ENCODE measurements at regions not wholly inside any gene's neighbourhood (a gene's known extent, or its start where the extent isn't known, plus 50 kb on each side); places are given as distances from the start of the nearest gene placed in this dataset.
A peak's percentile ranks its signal among the peaks of the same experiment; 100 is the strongest.

GRCh38 chr11:79739591-79739990, 298.8 kb upstream of the TENM4 start:
- Histone ChIP-seq H3K9me3 (replicated peaks in 1 of 3) (no peaks in the 10 kb centered on the region), H3K4me3 (no peak overlapping the region), H3K27me3 (no peaks in the 10 kb centered on the region), H3K4me1 (replicated peaks in 1 of 2) (no peaks in the 10 kb centered on the region), H3K27ac (no peak overlapping the region), H3K36me3 (replicated peaks in 1 of 2) (no peaks in the 10 kb centered on the region)
- no peak for DNase-seq
- TF ChIP-seq POLR2A (IDR thresholded peaks at IDR 0.05) = no peak
- no peak for TF ChIP-seq CTCF (IDR thresholded peaks at IDR 0.05)
- intact Hi-C loops (cut with DNase I) = no loop called here
- 68 to 77% (median 73%) methylated on average over 5 of the region's 5 CpGs for WGBS, 4 donors

GRCh38 chr11:79727221-79727620, 286.4 kb upstream of the TENM4 start:
- Histone ChIP-seq H3K4me1 (replicated peaks in 1 of 2) (no peaks in the 10 kb centered on the region), H3K4me3 (no peak overlapping the region), H3K36me3 (replicated peaks in 1 of 2) (no peaks in the 10 kb centered on the region), H3K27me3 (no peaks in the 10 kb centered on the region), H3K9me3 (replicated peaks in 1 of 3) (peaks cover 0 to 7% (median 0%) of the 10 kb centered on the region in 3 donors), H3K27ac (no peak overlapping the region)
- WGBS, 4 donors = 89 to 100% (median 94%) methylated on average over 1 to 7 of the region's 7 CpGs
- no peak for DNase-seq
- intact Hi-C loops (cut with DNase I) = no loop called here
- TF ChIP-seq POLR2A (IDR thresholded peaks at IDR 0.05) (no peak), CTCF (IDR thresholded peaks at IDR 0.05) (no peak)

GRCh38 chr11:79720115-79720514, 279.3 kb upstream of the TENM4 start:
- H3K27me3 ChIP-seq = no peaks in the 10 kb centered on the region
- intact Hi-C loops (cut with DNase I) = no loop called here
- WGBS, 4 donors = 57 to 81% (median 64%) methylated on average over 2 of the region's 2 CpGs

GRCh38 chr11:79708319-79708932, 267.6 kb upstream of the TENM4 start:
- 62 to 67% (median 66%) methylated on average over 10 of the region's 10 CpGs for WGBS, 4 donors
- TF ChIP-seq CTCF (IDR thresholded peaks at IDR 0.05) (peak; percentile 7 to 56 (median 48)), POLR2A (IDR thresholded peaks at IDR 0.05) (no peak)
- intact Hi-C loops (cut with DNase I) = loop anchor here in 1 of 2 donors (5.0 kb wide), 1 partner anchor 444 kb away; no protein-coding TSS in a partner anchor

More at GRCh38 chr11:79720115-79720514, 279.3 kb upstream of the TENM4 start:
- Histone ChIP-seq H3K4me3 (no peak overlapping the region), H3K4me1 (replicated peaks in 1 of 2) (no peaks in the 10 kb centered on the region), H3K27ac (no peak overlapping the region), H3K36me3 (replicated peaks in 1 of 2) (no peaks in the 10 kb centered on the region), H3K9me3 (replicated peaks in 1 of 3) (peaks cover 0 to 7% (median 0%) of the 10 kb centered on the region in 3 donors)
- DNase-seq = no peak
- no peak for TF ChIP-seq POLR2A (IDR thresholded peaks at IDR 0.05)
- no peak for TF ChIP-seq CTCF (IDR thresholded peaks at IDR 0.05)

More at GRCh38 chr11:79708319-79708932, 267.6 kb upstream of the TENM4 start:
- Histone ChIP-seq H3K4me1 (replicated peaks in 1 of 2) (no peaks in the 10 kb centered on the region), H3K27me3 (no peaks in the 10 kb centered on the region), H3K4me3 (no peak overlapping the region), H3K9me3 (replicated peaks in 1 of 3) (peaks cover 0 to 7% (median 0%) of the 10 kb centered on the region in 3 donors), H3K27ac (no peak overlapping the region), H3K36me3 (replicated peaks in 1 of 2) (no peaks in the 10 kb centered on the region)
- DNase-seq = peak in 4 of 7 donors; percentile 17 to 34 (median 24)

All from adrenal gland (tissue), 9 donors.